ENCODE measurements at regions not wholly inside any gene's neighbourhood (a gene's known extent, or its start where the extent isn't known, plus 50 kb on each side); places are given as distances from the start of the nearest gene placed in this dataset.
A peak's percentile ranks its signal among the peaks of the same experiment; 100 is the strongest.
"Not testable (repeated sequence)": the region's sequence is repeated elsewhere in the genome, so short reads cannot be mapped to it uniquely, and the experiment has no call there.

GRCh38 chr2:209191139-209191538, 232.7 kb upstream of the MAP2 start:
- DNase-seq = no peak

GRCh38 chr2:209194717-209195116, 229.1 kb upstream of the MAP2 start:
- DNase-seq = no peak

- no peak for DNase-seq
Measured at GRCh38 chr2:209208211-209208610, 215.6 kb upstream of the MAP2 start.

- no peak for DNase-seq
Measured at GRCh38 chr2:209209943-209210342, 213.9 kb upstream of the MAP2 start.

GRCh38 chr2:209230560-209230959, 193.3 kb upstream of the MAP2 start:
- no peak for DNase-seq

- peak; percentile 18 to 36 for DNase-seq
Measured at GRCh38 chr2:209236377-209236776, 187.5 kb upstream of the MAP2 start.

- DNase-seq = no peak
Measured at GRCh38 chr2:209238765-209239584, 184.9 kb upstream of the MAP2 start.

GRCh38 chr2:209239585-209239938, 184.3 kb upstream of the MAP2 start:
- peak in 1 of 2 experiments; percentile 7 for DNase-seq

GRCh38 chr2:209240204-209240603, 183.6 kb upstream of the MAP2 start:
- peak; percentile 22 to 50 for DNase-seq

- DNase-seq = no peak
Measured at GRCh38 chr2:209253544-209253943, 170.3 kb upstream of the MAP2 start.

- no peak for DNase-seq
Measured at GRCh38 chr2:209259767-209260166, 164.1 kb upstream of the MAP2 start.

GRCh38 chr2:209260281-209260680, 163.6 kb upstream of the MAP2 start:
- no peak for DNase-seq

- DNase-seq = peak; percentile 53 to 72
Measured at GRCh38 chr2:209261366-209262053, 162.3 kb upstream of the MAP2 start.

- DNase-seq = no peak
Measured at GRCh38 chr2:209269024-209269423, 154.8 kb upstream of the MAP2 start.

GRCh38 chr2:209276000-209276399, 147.8 kb upstream of the MAP2 start:
- DNase-seq = no peak

GRCh38 chr2:209277444-209277843, 146.4 kb upstream of the MAP2 start:
- DNase-seq = no peak

GRCh38 chr2:209298601-209299000, 125.2 kb upstream of the MAP2 start:
- no peak for DNase-seq

GRCh38 chr2:209299478-209299877, 124.4 kb upstream of the MAP2 start:
- DNase-seq = not testable (repeated sequence)

GRCh38 chr2:209300766-209301165, 123.1 kb upstream of the MAP2 start:
- peak; percentile 59 to 73 for DNase-seq

GRCh38 chr2:209305026-209305425, 118.8 kb upstream of the MAP2 start:
- DNase-seq = no peak

GRCh38 chr2:209305746-209306196, 118.1 kb upstream of the MAP2 start:
- DNase-seq = no peak

- DNase-seq = no peak
Measured at GRCh38 chr2:209307161-209308001, 116.5 kb upstream of the MAP2 start.

GRCh38 chr2:209308415-209308814, 115.4 kb upstream of the MAP2 start:
- no peak for DNase-seq
